Forelimb muscle (tissue), 1 donor: ENCODE measurements at regions not wholly inside any gene's neighbourhood (a gene's known extent, or its start where the extent isn't known, plus 50 kb on each side); places are given as distances from the start of the nearest gene placed in this dataset.

ENCODE experiments used
- DNase-seq: peaks from one replicate; pipeline ENCODE4 v3.0.0-alpha.2; 2013; ENCODE audit warnings: low read depth

- no peak for DNase-seq
These were observed 112.9 kb upstream of the PJA1 start for GRCh38 chrX:69278031-69278687.

DNA sequence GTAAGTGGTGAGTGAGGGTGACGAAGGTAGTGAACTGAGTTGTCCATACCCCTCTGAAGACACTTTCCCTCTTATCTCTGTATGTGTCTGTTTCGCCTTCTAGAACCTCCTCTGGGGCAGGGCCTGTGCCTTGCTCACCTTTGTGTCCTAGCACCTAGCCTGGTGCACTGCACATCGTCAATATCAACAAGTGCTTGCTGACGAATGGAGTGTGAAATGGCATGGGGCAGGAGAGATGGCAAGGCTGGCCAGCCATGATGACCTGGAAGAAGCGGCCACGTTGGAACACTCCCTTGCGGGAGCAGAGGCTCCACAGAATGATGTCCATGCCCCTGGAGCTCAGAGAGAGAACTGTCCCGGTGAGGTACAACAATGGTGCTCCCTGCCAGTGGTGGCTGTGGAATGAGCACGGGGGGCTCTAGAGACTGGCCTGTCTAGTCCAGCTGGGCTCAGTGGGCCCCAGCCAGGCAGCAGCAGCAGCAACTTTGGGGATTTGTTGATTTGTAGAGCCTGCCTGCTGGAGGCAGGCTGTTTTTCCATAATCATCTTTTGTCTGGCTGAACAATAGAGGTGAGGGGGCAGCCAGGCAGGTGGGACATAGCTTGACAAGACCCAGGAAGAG is 112.2 kb upstream of the PJA1 start:
- no peak for DNase-seq

- no peak for DNase-seq
These were observed 103.4 kb upstream of the PJA1 start for GRCh38 chrX:69268611-69269010.

- no peak for DNase-seq
These were observed 98.9 kb upstream of the PJA1 start for GRCh38 chrX:69264158-69264581.

DNA sequence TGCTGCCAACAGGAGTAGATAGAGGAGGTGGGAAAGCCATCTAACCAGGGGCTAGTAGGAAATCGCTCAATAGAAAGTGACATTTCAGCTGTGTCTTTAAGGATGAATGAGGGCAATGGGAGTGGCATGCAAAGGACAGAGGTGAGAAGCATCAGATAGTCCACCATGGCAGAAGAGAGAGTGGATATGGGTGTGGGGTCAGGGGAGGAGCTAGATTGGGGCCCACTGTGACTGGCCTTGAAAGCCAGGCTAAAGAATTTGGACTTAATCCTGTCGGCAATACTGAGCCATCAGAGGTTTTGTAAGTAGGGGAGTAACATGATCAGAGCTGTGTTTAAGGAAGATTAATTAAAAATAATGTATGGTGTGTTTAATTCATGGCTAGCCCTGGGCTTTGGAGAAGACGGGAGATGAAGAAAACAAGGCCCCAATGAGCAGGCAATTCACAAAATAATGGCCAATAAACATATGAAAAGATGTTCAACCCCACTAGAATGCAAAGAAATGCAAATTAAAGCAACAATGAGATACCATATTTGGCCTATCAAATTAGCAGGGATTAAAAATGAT is 98.1 kb upstream of the PJA1 start:
- DNase-seq: no peak

DNA sequence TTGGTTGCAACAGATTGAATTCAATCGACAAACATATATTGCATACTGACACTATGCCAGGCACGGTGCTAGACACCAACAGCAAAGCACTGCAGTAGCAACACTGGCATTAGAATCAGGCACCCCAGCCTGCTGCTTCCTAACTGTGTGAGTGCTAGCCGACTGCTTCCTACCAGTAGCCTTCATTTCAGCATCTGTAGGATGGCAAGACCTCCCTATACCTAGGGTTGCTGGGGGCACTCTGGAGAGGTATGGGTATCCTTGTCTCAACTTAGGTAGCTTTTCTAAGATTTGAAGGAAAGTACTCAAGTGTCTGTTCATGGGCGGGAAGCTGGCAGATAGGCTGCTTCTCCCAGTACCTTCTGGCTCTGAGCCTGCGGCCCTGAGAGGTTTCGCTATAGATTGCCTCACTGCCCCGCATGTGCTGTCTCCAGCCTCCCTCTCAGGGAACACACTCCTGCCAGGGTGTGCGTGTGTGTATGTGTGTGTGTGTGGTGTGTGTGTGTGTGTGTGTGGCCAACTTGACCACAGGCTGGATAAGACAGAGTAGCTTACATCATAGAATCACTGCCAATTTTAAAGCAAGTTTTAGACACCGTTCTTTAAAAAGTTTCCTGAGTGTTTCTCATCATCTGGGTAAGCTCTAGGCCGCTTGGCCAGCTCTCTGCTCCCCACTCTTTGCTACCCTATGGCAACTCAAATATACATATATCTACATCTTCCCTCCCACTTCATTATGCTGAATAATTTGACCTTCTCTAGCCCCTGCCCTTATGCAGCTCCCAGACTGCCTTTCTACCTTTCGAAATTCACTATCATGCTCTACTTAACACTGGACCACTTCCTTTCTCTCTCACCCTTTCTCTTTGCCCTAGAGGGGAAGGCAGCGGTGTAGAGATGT is 97.0 kb upstream of the PJA1 start:
- no peak for DNase-seq

- DNase-seq: no peak
These were observed 94.9 kb upstream of the PJA1 start for GRCh38 chrX:69260169-69260568.

- no peak for DNase-seq
These were observed 93.6 kb upstream of the PJA1 start for GRCh38 chrX:69258893-69259292.

- no peak for DNase-seq
These were observed 92.4 kb upstream of the PJA1 start for GRCh38 chrX:69257499-69258127.

DNA sequence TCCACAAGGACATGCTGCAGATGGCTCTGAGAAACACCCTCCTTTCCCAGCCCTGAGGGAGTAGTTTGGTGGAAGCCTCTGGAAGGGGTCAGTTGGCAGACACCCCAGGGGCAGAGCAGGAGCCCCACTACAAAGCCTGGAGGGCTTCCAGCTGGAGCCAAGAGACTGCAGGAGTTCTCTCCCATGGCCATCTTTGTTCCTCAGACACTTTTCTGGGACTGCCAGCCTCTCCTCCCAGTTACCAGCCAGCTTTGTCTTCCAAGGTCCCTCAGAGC is 91.0 kb upstream of the PJA1 start:
- no peak for DNase-seq

DNA sequence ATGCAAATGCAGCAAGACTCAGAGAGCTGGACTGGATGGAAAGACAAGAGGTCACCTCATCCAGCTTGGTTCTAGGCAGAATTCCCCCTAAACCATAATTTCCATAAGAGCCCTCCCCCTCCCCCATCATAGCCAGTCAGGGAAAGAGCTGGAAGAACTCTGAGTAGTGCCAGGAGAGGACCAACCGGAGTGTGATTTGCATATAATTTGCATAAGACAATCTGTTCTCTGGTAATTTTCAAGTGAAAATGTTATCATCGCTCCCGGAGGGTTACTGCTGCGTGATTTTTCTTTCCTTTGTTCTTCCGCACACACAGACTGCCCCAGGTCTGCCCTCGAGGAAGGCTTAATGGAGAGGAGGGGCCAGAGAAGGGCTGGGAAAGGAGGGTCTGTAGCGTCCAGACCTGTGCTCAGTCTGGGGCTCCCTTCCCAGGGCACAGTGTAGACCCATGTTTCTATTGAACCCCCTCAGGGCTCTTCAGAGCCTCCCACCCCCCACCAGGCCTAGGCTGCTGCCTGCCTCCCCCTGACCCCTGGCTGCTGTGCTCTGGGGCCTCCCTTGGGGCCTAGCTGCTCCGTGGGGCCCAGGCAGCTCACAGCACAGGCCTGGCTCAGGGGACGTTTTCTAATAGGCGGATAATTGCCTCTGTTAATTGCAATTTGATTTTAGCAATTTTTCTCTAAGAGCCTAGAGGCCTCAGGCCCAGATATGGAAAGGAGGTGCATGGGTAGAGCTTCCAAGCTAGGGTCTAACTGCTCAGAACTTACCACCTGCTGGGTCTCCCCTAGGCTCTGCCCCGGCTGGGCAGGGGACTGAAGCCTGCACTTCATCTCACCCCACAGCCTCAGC is 90.4 kb upstream of the PJA1 start:
- DNase-seq: no peak

GRCh38 chrX:69253821-69254220 is 88.6 kb upstream of the PJA1 start:
- DNase-seq: no peak

GRCh38 chrX:69243276-69243675 is 78.0 kb upstream of the PJA1 start:
- DNase-seq: no peak

DNA sequence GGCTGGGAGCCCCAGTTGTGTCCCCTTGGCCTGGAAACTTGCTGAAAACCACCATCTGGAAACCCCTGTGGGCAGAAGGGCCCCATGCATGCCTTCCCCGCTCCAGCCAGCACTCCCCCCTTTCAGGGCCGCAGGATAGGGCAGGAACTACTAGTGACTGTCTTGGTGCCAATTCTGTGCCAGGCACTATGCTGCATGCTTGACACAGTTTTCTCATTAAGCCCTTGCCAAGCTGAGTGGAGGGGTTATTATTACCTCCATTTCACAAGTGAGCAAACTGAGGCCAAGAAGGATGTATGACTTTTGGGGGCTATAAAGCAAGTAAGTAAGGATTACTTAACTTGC is 73.6 kb upstream of the PJA1 start:
- DNase-seq: no peak

- no peak for DNase-seq
These were observed 73.0 kb upstream of the PJA1 start for GRCh38 chrX:69238114-69238886.

DNA sequence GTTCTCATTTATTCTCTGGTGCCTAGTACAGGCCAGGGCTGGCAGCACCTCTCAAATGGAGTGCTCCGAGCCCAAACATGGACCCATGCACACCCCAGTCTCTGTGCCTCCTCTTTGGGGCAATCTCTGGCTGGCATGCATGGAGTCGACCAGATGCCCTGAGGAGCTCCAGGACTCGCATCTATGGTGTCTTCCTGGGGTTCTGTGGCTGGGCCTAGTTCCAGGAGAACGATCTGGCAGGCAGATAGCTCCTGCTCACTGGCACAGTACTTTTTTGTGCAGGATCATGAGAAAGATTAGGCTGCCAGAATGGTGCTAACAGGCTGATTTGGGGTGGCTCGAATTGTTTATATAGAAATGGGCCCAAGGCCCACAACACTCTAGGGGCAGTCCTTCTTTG is 72.0 kb upstream of the PJA1 start:
- DNase-seq: no peak

DNA sequence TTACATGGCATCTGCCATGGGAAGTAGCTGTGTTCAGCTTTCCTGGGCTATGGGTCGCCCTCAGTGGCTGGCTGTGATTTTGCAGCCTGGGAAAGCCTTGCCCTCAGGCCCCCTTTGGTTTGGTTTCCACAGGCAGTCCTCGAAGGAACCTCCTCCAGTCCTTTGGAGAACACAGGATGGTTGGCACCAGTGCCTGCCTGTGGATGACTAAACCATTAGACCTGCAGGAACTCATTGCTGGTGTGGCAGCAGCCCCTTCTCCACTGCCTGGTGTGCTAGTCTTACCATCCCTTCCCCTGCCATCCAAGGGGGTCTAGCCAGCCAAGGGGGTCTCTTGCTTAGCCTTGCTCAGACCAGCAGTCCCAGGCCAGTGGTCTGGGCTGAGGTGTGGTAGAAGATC is 71.4 kb upstream of the PJA1 start:
- no peak for DNase-seq

- DNase-seq: no peak
These were observed 69.4 kb upstream of the PJA1 start for GRCh38 chrX:69234624-69235023.

DNA sequence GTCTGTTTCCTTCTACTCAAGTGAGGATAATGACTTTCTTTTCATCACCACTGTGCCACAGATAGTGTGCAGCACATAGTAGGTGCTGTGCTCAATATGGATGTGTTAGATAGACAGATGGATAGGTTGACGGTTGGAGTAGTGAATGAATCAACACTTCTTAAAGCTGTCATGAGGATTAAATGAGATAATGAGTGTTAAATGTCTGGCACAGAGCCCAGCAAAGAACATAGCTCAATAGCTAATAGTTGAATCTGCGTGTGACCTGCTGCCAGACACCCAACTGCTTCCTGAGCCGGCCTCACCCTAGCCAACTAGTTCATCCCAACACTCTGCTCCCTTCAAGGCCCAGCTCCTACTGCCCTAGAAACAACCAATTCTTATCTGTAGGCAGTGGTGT is 67.7 kb upstream of the PJA1 start:
- DNase-seq: no peak

- no peak for DNase-seq
These were observed 66.7 kb upstream of the PJA1 start for GRCh38 chrX:69231903-69232302.

DNA sequence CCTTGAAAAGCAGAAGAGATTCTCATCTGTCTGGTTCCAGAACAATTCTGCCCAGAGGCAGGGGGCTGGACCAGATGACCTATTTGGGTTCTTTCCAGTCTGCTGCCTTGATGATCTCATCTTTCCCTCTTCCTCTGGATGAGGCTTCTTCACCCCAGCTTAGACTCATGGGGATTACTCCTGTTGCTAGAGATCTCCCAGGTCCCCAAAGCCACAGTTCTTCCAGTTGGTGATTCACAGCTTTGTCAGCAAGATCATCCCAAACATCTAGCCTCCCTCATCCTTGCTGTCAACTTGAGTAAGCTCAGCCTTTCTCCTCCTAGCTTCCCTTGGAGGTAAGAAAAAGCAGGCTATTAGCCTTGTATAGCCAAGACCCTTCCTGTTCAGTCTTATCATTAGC is 64.2 kb upstream of the PJA1 start:
- DNase-seq: no peak
